ENCODE measurements at regions not wholly inside any gene's neighbourhood (a gene's known extent, or its start where the extent isn't known, plus 50 kb on each side); places are given as distances from the start of the nearest gene placed in this dataset.

GRCh38 chr12:97912943-97913342 lies 450.3 kb downstream of the RMST start:
- TF ChIP-seq CTCF (optimal IDR thresholded peaks at IDR 0.05 in 1 of 3, IDR thresholded peaks at IDR 0.05 in 1 of 3, conservative IDR thresholded peaks at IDR 0.05 in 1 of 3; ENCODE audit: extremely low read depth in 1 of 3, insufficient read depth in 2 of 3, low read length in 3 of 3) (no peak), EZH2 (IDR thresholded peaks at IDR 0.05; ENCODE audit: low read length) (no peak)

Measured in keratinocyte (primary cell).